ENCODE measurements at regions not wholly inside any gene's neighbourhood (a gene's known extent, or its start where the extent isn't known, plus 50 kb on each side); places are given as distances from the start of the nearest gene placed in this dataset.

DNA sequence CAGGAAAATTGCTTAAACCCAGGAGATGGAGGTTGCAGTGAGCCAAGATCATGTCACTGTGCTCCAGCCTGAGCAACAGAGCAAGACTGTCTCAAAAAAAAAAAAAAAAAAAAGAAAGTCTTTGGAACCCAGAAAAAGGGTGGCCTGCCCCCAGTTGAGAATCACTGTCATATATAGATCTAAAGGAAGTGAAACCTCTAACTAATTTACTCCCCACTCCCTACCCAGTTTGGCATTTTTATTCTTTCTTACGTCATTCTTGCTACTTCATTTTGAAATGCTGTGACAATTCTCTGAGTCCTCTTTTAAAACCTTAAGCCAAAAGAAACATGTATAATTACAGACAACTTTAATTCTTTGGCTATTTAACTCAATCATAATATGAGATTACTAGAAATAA, 254.8 kb downstream of the CDC5L start:
- no peak for DNase-seq

DNA sequence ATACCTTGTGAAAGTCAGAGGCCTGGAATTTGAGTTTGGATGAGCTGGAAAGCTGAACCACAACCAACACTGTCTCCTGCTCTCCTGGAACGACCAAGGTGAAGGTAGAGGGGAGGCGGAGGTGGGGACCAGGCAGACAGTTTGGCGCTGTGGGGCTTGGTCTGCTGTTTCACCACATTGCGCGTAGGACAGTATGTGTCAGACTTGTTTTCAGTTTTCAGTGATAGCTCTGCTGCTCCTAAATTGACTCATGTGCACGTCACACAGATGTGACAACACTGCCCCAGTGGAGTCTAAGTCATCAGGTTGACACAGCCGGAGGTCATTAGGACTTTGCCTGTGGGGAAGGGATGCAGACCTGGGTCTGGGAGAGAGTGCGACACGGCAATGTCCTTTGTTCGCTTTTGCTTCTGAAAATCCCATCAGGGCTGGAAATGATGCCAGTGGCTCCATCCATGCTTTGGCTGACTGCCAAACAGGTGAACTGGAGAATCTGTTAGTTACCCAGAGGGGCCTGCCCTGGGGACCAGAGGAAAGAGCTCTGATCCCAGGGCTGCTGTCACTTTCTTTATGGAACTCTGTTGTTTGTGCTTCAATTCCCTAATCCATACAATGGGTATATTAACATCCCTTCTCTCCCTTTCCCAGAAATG, 255.5 kb downstream of the CDC5L start:
- DNase-seq, result no peak

DNA sequence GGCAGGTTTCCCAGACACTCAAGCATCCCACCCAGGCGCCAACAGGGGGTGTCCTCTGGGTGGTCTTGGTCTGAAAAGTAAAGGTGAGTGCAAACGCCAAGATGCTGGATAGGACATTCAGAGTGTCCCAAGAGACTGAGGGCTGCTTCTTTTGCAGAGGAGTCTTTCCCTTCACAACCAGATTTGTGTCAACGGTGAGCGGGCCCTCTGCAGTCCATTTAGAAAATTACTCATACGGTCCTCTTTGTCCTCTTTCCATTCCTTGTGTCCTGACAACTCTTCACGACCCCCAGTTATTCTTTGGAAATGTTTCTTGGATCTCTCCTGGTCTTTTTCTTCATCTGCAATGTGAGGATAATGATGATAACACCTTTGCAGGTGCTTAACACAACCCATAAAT, 257.8 kb downstream of the CDC5L start:
- no peak for DNase-seq

DNA sequence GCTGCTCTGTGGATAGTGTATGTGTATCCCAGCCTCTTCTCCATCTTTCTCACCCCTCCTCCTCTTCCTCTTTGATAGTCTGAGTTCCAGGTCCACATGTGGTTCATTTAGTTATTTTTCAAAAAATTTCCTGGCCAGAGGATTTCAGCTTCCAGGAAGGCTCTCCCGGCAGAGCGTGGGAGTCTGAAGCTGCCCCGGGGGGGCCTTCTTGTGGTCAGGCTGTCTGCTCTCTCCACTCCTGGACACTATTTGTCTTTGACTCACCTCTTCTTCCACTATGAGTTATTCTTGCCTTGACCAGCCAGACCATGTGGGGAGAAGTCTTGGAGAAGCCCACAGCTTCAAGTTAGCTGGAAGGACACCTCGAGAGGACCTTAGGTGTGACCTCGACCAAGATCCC, 258.8 kb downstream of the CDC5L start:
- peak; percentile 73 for DNase-seq

DNA sequence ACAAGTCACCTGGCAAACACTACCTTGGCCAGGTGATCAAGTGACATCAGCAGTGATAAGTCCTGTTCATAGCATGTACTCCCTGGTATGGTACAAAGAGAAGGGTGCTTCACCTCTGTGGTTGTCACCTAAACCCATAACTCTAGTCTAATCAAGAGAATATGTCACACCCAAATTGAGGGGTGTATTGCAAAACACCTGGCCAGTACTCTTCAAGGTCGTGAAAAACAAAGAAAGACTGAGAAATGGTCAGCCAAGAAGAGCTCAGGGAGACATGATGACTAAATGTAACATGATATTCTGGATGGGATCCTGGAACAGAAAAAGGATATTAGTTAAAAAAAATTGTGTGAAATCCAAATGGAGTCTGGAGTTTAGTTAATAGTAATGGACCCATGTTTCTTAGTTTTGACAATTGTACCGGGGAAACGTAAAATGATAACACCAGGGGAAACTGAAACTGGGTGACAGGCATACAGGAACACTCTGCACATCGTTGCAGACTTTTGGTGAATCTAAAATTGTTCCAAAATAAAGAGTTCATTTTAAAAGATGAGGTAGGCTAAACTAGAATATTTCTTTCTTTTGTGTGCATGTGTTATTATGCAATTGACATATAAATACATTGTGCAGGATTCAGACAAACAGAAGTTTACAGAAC, 262.0 kb downstream of the CDC5L start:
- DNase-seq, result peak; percentile 64

DNA sequence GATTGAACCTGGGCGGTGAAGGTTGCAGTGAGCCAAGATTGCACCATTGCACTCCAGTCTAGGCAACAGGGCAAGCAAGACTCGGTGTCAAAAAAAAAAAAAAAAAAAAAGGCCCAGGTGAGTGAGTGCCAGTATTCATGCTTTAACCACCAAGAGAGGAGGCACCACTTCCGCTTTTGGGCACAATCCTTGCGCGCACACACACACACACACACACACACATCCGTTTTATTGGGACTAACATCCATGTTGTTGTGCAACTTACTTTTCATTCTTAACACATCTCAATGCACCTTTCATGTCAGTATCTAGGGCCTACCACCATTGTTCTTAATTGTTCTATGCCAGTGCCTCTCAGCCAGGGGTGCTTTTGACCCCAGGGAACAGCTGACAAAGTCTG, 263.0 kb downstream of the CDC5L start:
- no peak for DNase-seq

DNA sequence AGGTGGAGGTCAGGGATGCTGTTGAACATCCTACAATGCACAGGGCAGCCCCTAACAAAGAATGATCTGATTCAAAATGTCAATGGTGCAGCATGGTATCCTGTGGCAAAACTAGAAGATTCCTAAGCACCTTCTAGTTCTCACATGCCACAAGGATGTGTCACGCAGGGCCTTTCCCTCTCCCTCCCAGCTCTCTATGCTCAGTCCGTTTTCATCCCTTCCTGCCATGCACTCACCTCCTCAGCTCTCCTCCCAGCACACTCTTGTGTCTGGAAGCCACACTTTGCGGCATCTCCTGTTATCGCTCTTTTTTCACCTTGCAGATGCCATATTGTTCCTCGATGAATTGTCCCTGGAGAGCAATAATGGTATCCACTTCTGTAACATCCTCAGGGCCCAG, 263.4 kb downstream of the CDC5L start:
- peak; percentile 72 for DNase-seq

DNA sequence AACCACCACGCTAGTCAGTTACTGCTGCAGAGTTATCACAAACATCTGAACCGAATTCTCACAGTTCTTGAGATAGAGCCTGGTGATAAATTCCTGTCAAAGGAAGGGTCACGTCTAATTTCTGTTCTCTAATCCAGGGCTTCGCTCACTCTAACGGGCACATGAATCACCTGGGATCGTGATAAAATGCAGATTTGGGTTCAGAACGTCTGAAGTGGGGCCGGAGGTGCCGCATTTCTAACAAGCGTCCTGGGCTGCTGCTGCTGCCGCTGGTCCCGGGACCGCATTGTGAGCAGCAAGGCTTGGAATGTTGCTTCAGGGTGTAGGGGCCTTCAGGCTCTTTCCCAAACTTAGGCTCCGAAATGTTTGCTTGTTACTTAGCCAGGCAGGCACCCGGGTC, 264.1 kb downstream of the CDC5L start:
- DNase-seq, result no peak

DNA sequence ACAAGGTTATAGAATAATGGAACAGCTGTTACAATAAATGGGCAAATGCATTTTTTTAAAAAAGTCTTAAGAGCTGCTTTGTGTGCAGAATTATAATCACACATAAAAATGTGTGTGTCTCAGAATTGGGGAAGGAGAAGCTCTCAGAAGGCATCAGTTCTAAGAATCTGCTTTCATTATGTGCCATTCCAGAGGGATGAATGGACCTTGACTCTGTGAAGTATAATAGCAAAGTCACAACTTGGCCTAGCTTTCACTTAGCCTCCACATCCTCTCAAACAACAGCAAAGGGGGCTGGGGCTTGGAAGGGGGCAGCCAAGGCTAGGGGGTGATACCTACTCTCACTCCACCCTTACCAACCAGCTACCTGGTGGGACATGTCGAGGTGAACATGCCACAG, 265.0 kb downstream of the CDC5L start:
- DNase-seq, result peak; percentile 64

DNA sequence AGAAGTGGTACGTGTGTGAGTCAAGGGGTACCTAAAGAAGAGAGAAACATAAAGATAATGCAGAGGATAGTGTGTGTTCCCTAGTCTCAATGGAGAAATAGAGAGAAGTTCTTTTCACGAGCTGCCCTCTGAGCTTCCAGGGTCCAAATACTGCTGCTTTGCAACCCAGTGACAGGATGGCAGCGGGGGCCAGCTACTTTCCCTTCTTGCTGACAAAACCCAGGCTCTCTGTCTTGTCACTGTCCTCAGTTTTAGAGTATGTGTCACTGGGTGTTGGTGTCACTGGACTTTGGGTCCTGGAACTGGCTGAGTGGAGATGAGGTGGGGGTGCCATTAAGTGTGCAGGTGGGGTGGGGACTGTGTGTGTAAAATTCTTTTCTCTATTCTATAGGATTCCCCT, 265.6 kb downstream of the CDC5L start:
- DNase-seq, result no peak

DNA sequence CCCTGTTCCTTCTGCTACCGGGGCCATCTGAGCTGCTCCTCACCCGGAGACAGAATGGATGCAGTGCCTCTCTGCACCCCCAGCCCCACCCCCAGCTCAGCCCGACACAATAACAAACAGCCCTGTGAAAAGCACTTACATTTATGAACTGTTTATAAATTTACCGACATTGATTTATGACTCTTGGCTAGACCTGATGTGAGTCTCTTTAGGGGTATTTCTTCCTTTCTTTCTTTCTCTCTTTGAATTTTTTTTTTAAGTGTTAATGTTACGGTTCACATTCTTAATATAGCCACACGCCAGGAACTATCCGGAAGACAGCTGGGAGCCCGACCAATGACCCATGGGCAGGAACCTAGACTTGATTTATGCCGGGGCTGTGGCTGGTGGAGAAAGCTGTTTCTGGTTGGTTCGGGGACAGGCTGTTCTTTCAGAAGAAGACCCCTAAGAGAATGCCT, 266.3 kb downstream of the CDC5L start:
- DNase-seq, result peak; percentile 75

DNA sequence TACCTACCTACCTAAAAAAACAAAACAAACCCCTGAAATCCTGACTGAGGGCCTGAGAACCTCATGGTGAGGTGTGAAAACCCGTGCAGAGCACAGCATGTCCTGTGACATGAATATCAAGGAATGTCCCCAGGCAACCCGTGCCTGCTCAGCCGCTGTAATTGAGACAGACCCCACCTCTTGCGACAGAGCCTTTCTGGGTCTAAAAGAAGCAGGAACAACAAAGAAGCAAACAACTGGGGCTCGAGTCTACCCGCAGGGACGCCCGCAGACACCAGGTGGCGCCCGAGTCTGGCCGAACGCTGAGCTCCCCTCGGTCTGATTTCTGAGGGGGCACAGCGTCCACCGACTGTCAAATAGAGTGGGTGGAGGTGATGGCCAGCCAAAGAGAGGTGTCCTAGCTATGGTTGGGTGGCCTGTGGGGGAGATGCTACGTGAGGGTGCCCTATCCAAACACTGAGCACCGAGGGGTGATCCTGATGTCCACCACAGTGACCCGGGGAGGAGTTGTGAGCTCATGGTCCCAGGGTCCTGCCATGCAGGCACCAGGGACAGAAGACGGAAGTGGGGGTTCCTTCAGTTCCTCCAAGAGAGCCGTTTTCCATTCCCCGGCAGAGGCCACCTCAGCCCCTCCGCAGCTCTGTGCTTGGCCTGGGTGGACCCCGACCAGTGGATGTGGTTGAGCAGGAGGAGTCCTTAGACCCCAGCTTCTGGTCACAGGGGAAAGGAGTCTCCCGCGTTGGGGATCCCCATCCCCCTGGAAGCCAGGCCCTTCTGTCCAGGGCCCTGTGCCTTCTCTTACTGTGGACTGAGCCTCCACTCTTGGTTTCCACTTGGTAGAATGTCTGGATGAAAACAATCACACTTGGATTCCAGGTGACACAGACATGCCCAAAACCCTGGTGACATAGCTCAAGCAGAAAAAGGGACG, 268.2 kb downstream of the CDC5L start:
- DNase-seq, result peak; percentile 68

DNA sequence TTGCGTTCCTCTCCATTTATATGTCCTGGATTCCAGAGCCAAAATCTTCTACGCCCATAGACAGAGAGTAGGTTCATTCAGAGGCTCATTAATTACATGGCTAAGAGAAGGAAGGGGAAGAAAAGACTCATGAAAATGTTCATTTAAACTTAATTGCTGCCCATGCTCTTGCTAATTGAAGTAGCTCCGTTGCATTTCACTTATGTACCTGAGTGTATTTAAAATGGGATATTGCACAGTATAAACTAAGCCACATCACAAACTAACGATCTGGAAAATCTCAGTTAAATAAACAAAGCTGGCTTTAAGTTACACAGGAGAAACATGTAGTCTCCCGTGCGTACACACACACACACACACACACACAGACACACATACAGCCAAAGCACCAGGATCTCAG, 269.2 kb downstream of the CDC5L start:
- DNase-seq, result no peak

DNA sequence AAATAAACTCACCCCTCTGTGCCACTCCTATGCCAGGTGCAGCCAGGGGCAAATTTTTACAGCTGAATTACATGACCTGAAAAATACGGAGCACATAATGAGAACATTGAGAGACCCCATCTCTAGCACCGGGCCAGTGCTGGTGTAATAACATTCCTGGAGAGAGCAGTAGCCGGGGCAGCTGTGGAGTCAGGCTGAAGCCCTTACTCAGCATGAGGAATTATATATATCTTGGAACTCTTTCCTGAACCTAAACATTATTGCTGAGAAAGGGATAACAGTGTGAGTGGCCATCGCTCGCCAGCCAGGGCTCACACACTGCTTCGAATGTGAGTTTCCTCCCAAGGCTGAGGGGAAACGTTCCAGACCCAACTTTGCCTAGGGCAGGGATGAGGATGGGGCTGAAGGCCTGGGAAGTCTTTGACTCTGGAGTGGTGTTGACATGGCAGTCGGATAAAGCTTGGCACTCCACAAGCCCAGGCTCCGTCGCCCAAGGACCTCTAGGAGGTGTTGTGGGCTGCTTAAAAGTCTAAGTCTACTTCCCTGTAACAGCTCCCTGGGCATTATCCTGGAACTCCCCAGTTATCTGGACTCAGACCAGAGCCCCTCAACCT, 269.8 kb downstream of the CDC5L start:
- DNase-seq, result peak; percentile 49

DNA sequence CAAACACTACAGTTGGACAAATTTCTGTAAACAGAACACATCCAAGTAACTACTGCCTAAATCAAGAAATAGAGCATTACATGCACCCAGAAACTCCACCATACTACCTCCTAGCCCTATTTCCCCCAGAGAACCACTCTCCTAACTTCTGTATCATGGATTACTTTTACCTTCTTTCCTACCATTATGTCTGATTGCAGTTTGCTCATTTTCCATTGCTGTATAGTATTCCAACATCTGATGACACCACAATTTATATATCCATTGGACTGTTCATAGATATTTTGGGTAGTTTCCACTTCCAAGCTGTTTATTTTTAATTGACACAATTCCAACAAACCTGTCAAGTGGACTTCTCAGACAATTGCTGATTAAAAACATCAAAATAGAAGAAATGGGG, 271.1 kb downstream of the CDC5L start:
- DNase-seq, result no peak

DNA sequence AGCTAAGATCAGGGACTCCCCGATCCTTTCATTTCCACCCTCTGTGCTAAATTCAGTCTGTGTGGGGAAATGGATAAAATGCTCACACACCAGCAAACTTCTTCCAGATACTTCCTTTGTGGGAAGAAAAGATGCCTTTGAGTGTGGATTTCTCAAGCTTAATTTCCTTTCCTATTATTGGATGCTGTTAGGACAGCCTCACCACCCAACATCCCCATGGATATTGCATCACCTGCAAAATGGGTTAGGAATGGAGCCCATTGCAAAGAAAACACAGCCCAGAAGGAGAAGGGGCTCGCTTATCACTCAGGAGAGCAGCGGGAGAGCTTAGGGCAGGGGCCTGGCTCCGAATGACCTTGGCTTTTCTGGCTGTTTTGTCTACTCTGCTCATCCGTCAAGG, 272.2 kb downstream of the CDC5L start:
- DNase-seq, result peak; percentile 57

DNA sequence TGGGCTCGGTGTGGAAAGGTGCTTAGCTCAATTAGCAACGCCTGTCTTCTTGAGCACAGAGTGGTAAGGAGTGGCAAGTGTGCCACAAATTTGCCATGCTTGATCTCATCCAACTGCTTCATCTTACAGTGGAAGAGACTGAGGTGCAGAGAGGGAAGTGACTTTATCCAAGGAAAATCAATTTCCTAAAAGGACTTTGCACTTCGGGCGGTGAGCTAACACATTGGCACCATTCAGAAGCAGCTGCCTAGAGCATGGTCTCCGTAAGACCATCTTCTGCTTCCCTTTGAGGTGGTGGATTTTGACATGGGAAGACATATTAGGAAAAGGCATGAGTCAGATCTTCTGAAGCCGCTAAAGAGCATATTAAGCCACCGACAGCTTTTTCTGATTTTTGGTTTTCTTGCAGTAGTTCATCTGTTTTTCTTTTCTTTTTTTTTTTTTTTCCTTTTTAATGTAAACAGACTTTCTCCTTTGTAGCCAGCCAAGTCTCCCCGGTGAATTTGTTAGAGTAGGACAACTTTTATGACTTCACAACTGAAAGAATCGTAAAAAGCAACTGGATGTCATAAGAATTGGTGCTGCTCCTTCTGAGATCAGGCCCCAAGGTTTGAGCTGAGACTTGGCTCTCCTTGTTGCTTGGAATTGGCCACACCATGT, 273.2 kb downstream of the CDC5L start:
- DNase-seq, result peak; percentile 91

DNA sequence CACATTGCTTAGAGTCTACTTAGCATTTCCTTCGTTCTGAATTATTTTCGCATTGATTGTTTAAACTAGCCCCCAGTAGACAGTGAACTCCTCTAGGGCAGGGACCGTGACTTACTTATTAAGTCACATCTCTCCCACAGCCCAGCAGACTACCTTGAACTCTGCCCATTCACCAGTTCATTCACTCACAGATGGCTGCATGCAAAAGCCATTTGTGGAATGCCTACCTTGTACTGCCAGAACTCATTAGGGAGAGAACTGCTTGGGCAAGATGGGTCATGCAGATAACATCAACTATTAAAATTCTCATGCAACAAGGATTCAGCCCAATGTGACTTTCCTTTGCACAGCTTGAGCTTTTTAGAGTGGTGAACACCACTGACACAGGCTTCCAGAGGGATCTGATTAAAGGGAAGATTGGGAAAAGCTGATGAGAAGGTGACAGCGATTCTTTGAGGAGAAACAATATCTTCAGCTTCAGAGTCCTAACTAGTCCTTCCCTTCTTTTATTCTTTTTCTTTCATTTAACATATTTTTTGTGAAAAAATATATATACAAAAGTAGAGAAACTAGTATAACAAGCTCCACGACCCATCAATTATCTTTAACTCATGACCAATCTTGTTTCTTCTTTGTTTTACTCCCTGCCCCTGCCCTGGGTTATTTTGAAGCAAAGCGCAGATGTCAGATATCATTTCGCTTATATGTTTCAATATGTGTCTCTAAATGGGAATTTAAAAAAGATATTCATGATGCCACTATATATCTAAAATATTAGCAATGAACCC, 273.9 kb downstream of the CDC5L start:
- DNase-seq, result peak; percentile 77

DNA sequence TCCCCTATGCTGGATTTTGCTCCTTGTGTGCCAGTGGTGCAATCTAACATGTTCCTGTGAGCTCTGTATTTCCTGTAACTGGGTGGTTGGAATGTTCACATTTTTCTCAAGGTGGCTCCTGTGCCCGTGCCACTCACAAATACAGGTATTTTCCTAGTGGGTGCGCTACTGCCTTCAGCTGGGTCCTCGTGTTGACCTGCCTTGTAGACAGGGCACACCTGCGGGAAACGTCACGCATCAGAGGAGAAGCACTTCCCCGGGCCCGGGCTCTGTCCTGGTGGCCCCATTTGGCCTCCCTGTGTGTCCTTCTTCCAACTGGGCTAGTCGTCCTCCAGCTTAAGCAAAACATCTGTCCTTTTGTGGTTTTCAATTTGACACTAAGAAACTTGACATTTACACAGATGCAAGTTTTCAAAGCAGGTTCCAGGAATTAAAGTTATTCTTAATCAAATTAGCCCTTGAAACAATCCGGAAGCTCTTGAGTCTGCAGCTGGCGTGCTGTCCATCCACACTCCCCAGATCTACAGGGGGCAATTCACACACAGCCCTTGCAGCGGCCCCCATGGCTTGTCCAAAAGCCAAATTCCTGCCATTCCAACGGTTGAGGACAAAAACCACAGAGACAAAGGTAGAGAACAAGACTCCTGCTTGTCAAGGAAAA, 275.1 kb downstream of the CDC5L start:
- DNase-seq, result peak; percentile 94

DNA sequence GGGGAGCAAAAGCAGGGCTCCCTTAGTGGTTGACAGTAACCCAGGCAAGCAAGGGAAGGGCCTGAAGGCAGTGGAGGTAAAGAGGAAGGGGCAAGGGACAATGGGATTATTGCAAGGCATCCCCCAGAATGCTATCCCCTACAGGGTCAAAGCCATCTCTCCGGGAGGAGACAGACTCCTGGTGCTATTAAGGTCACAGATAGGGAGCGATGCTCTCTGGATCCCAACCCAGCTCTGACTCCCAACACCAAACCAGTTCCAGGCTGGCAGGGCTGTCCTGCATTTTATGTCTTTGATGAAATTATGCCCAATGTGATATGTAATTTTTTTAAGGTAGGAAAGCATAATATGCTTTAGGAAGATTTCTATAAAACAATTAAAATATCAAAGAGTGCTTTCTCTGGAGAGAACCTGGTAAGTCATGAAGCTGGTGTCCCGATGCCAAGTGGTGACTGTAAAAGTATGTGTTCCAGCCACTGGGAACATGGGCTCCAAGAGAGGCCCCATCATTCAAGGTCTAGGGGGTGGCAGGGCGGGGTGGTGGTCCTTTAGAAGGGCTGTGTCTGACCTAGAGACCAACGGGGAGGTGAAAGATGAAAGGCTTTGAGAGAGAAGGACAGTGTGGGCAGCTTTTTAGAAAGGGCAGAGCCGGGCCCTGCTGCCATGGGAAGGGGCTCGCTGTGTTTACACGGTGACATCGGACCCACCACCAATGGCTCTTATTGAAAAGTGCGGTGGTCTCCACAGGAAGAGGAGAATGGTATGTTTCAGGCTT, 276.5 kb downstream of the CDC5L start:
- no peak for DNase-seq
